Cerebellar cortex (tissue), 1 donor: ENCODE measurements at regions not wholly inside any gene's neighbourhood (a gene's known extent, or its start where the extent isn't known, plus 50 kb on each side); places are given as distances from the start of the nearest gene placed in this dataset.
A peak's percentile ranks its signal among the peaks of the same experiment; 100 is the strongest.

Experiments used
- DNase-seq: peaks from one replicate; pipeline ENCODE4 v3.0.0-alpha.2; 2015; ENCODE audit warnings: low spot score

DNA sequence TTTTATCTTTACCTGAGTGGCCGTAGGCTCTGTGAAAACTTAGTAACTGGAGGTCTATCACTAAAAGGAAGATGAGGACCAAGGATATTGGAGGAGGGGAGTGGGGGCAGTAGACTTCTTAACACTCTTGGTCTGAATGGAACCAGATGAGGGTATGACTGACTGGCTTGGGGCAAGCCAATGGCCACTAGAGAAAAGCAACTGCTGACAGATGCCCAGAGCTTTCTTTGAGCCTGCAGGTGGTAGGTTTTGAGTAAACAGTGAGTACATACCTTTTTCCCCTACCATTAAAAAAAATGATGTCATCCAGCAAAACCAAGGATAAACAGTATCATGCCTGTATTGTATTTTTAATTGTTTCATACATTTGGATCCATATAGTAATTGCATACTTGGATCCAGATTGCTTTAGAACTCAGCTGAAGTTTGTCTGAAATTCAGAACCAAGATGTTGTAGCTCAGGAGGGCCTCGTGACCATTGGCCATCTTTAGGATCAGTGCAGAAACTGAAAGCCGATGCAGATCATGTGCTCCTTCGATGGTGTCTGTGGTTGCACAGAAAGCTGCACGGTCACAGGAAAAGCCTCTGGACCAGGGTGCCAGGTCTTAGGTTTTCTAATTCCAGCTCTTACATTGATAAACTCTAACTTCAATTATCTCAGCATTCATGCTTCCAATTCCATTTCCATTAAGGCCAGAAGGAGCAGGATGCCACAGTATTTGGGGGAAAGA, 131.0 kb downstream of the PDGFRA start:
- no peak for DNase-seq

DNA sequence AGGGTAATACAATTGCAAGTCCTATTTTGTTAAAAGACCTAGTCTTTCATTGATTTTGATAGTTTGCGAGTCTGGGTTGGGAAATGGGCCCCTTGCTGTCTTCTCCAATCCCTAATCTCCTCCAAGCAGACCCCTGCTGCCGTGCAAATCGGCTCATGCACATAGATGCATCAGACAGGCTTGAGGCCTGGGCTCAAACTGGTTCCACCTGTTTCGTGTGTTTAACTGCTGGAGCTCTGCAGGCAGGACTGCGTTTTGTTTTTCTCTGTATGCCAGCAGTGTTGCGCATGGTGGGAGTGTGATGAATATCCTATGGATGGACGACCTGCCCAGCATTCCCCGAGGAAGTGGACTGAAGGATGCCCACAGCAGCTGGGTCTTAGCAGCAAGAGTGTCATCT, 133.9 kb downstream of the PDGFRA start:
- DNase-seq = no peak

- no peak for DNase-seq
Measured at GRCh38 chr4:54365691-54366090, 136.6 kb downstream of the PDGFRA start.

- DNase-seq = no peak
Measured at GRCh38 chr4:54367059-54367458, 138.0 kb downstream of the PDGFRA start.

DNA sequence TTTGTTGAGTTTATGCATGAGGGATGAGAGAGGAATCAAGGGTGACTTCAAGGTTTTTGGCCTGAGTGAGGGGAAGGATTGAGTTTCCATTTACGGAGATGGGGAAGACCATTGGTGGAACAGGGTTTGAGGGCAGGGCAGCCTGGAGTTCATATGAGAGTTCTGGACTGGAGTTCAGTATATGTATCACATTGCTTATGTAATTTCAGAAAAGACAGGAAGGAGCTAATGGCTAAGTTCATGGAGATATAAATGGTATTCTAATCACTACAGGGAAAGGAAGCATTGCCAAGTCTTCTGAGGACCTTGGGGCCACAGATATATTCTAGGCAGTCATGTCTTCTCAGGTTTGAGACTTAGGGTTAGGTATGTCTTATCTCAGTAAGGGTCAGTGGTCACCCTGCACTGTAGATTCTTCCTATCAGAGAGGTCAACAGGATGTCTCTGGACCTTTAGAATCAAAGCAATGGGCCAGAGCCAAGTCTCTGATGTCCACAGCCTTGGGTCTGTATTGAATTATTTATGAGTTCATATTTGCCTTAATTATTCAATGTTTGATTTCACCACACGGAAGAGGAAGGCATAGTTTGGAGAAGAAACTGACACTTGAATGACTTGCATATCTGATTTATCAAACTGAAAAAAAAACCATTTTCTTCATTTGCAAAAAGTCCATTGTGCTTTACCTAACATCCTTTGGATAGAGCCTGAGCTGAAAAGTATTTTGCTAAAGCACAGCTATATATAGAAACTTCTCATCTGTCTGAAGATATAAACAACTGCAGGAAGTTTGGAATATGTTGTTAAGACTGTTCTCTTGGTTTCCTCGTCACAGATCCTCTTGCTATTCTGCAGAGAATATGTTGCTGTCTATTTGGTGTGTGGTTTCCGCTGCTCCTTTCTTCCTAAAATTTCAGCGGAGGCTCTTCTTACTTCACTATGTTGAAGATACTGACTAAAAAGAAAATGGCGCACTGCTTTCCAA, 139.5 kb downstream of the PDGFRA start:
- DNase-seq = no peak

DNA sequence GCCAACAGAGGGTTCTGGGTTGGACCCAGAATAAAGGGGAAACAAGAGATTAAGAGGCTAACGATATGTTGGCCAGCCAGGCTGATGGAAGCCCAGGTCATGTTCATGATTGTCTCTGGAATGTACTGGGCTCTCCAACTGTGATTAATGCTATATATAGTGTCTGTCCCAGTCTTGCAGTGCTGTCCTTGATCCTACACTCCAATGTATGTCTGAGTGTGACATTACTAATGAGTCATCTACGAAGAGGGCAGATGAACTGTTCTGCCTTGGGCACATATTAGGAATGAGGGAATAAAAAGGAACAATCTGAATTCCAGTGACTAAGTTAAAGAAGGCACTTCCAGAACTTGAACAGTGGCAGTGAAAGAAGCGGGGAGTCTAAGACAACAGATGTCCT, 142.1 kb downstream of the PDGFRA start:
- DNase-seq = no peak

GRCh38 chr4:54372951-54373350, 143.9 kb downstream of the PDGFRA start:
- no peak for DNase-seq

DNA sequence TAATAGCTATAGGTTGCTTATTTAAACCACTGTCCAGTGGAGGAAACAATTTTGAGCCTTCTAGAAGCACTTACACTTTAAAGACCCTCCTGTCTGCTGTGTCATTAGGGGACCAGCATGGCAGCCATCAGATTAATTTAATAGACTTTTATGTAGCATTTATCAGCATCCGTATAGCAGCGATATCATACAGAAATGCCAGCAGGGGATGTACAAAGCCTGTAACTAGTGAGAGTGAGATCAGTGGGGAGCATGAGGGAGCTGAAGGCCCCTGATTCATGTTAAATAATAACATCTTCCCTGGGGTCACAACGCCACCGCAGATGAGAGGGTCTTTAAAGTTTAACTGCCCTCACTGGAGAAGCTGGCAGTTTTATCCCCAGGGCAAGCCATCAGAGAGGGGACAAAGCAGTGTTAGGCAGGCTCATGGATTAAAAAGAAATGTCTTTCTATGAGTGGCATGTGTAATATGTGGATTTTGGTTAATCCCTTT, 144.7 kb downstream of the PDGFRA start:
- no peak for DNase-seq

- DNase-seq = no peak
Measured at GRCh38 chr4:54378461-54378860, 149.4 kb downstream of the PDGFRA start.

DNA sequence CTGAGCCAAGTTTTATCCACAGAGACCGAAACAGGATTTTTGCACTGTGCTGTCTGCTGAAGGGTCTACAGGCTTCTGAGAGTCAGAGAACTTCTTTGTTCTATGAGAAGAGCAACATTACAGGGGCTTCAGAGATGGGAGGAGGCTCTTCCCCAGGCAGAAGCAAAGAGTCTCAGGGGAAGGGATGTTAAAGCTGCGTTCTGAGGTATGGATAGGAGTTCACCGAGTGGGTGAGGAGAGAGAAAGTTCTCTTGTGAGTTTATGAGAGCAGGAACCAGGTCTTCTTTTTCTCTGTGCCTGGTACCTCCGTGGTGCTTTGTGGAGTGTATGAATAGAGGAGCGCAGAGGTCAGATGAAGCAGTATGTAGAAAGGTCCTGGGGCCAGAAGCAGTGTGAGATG, 155.1 kb downstream of the PDGFRA start:
- DNase-seq = no peak

DNA sequence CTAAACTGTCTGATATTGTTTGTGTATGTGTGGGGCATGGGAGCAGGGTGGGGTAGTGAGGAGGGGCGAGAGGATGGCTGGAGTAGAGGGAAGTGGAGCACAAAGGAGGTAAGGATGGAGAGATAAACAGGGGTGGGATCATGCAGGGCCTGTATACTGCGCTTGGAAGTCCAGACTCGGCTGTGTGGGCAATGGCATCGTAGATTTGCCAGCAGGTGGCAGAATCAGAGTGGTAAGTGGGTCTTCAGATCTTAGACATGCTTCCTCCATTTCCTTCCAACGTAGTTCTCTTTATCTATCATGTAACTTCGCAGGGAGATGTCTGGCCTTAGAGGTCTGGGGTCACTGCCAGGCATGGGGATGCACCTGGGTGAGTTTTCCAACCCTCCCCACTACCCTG, 155.5 kb downstream of the PDGFRA start:
- DNase-seq = peak; percentile 3

GRCh38 chr4:54386042-54386669, 157.1 kb downstream of the PDGFRA start:
- no peak for DNase-seq

DNA sequence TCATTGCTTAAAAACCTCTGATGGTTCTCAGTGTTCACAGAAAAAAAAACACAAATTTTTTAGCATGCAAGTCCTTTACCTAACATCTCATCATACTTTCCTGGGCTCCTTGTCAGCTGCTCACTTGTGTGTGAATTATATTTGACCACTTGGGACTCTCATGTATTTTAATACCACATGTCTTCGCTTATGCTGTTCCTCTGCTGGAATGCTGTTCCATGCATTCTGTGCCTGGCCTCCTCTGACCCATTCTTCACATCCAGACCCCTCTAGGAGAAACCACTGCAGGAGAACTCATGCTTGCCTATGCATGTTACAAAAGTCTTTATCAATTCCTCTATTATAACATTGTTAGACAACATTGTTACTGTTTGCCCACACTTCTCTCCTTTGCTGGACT, 157.6 kb downstream of the PDGFRA start:
- no peak for DNase-seq

GRCh38 chr4:54390670-54391069, 161.6 kb downstream of the PDGFRA start:
- no peak for DNase-seq

- no peak for DNase-seq
Measured at GRCh38 chr4:54391104-54391503, 162.0 kb downstream of the PDGFRA start.

DNA sequence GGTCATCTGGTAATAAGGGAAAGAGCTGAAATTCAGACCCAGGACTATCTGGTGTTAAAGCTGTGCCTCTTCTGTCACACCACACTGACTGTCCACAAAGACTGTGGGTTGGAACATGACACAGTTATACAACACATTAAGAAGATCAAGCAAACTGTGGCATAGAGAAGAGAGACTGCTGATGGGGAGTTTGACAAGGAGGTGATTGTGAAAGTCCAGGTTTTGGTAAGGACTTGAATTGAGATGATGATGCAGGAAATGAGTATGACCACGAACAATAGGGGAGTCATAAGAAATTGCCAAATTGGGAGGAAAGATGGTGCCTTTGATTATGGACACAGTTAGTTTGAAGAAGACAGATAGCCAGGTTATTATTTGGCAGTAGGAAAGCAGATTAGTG, 163.4 kb downstream of the PDGFRA start:
- no peak for DNase-seq

GRCh38 chr4:54393243-54393642, 164.2 kb downstream of the PDGFRA start:
- no peak for DNase-seq

DNA sequence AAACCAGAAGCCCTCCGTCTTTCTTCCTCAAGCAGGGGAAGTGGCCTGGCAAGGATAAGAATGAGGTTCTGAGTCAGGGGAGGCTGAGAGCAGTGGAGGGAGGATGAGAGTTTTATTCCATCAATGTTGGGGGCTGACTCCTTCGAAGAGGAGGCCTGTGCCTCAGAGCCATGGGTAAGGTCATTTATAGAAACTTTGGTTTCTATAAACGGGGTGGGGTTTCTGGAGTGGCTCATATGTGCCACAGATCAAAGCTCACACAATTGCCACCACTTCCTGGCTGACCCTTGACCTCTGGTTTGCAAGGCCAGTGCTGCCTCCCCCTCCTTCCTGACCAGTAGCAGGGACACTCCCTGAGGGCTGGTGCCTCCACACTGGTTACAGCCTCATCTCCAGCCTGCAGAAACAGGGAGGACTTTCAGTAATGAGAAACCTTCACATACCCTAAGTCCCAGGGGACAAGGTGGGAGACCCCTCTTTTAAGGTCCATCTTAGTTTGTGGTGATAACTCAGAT, 166.0 kb downstream of the PDGFRA start:
- no peak for DNase-seq

DNA sequence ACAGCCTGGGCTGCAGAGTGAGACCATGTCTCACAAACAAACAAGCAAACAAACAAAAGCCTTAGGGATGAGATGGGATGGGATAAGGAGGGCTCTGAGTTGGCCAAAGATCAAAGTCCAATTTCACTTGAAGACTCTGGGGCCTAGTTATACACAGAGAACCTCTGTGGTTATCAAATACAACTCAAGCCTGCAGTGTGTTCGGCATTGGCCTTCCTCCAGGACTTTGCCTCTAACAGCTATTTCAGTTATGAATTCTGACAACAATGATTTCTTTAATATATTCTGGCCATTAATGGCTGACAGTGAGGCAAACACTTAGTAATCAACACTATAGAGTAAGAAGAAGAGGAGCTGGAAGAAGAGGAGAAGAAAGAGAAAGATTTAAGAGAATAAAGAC, 171.1 kb downstream of the PDGFRA start:
- DNase-seq = no peak

DNA sequence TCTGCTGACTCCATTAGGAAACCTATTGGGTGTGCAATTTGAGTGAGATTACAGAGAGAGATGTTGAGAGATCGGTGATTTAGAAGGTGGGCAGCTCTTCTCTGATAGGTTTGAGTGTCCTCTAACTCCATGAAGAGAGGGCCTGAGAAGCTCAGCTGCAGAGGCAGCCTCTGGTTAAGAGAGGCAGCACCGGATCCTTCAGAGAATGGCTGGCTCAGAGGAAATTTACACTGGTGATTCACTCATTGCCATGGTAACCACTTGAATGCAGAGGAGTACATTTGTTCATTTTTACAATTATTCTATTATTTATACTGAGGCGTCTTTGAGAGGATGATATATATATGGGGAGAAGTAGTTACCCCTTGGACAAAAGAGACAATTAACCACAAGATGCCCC, 171.7 kb downstream of the PDGFRA start:
- no peak for DNase-seq

DNA sequence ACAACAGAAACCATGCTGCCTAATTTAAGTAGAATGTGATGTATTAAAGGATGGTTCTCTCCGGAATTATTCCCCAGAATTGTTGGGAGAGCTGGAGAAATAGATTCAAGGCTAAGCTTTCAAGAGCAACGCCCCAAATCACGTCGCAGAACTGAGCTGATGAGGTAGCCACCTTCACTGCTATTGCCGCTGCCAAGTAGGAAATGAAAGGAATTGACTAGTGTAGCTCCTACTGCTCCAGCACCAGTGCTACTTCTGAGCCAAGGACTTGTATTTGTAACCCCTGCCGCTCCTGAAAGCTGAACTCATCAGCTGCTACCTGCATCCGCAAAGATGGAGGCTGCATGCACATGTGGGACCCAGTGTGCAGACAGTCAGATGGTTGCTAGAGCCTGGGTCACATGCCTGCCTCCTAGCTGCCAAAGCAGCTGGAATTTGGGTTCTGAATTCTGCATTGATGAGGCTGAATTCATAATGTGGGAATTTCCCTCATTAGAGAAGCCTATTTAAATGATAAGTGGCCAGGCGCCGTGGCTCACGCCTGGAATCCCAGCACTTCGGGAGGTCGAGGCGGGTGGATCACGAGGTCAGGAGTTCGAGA, 173.9 kb downstream of the PDGFRA start:
- no peak for DNase-seq
